GM23338 (cell line): ENCODE measurements at regions not wholly inside any gene's neighbourhood (a gene's known extent, or its start where the extent isn't known, plus 50 kb on each side); places are given as distances from the start of the nearest gene placed in this dataset.

Experiments
- ATAC-seq: fragments of 200-7000 bp; cut with Tn5 transposase; 3 replicates; pipeline ENCODE4 v1.9.1; 2020
- DNase-seq: peaks from one replicate; pipeline ENCODE4 v3.0.0-alpha.2; 2015; ENCODE audit warnings: low spot score
- H2AFZ ChIP-seq: fragments of 200-600 bp; sonication (generic); 2 replicates; pipeline ENCODE4 v1.8.0; 2016; ENCODE audit warnings: antibody characterized with exemption, mild to moderate bottlenecking, moderate library complexity
- H3F3A ChIP-seq: fragments of 200-600 bp; sonication (generic); replicated peaks from 2 replicates; pipeline ENCODE4 v1.8.0; 2017; ENCODE audit warnings: antibody characterized with exemption, mixed run types, low read depth
- H3K27ac ChIP-seq: fragments of 200-600 bp; sonication (generic); 2 replicates; pipeline ENCODE4 v1.6.1; 2016; ENCODE audit warnings: low read depth
- H3K27me3 ChIP-seq: fragments of 200-600 bp; sonication (generic); 2 replicates; pipeline ENCODE4 v1.8.0; 2016; ENCODE audit warnings: mild to moderate bottlenecking, mixed run types, moderate library complexity; ENCODE audit not compliant: insufficient read depth
- H3K36me3 ChIP-seq: fragments of 200-600 bp; sonication (generic); 2 replicates; pipeline ENCODE4 v1.8.0; 2016; ENCODE audit warnings: mild to moderate bottlenecking; ENCODE audit not compliant: insufficient read depth
- H3K4me1 ChIP-seq: fragments of 200-600 bp; sonication (generic); 2 replicates; pipeline ENCODE4 v1.8.0; 2016; ENCODE audit warnings: mild to moderate bottlenecking, moderate library complexity; ENCODE audit not compliant: insufficient read depth
- H3K4me2 ChIP-seq: fragments of 200-600 bp; sonication (generic); 2 replicates; pipeline ENCODE4 v1.7.1; 2017; ENCODE audit warnings: mixed run types
- H3K4me3 ChIP-seq: fragments of 200-600 bp; sonication (generic); 2 replicates; pipeline ENCODE4 v1.6.1; 2016; ENCODE audit warnings: mixed run types
- H3K79me2 ChIP-seq: fragments of 200-600 bp; sonication (generic); replicated peaks from 2 replicates; pipeline ENCODE4 v1.8.0; 2017; ENCODE audit warnings: mild to moderate bottlenecking; ENCODE audit not compliant: insufficient read depth
- H3K9me2 ChIP-seq: fragments of 200-600 bp; sonication (generic); 2 replicates; pipeline ENCODE4 v1.8.0; 2017; ENCODE audit not compliant: insufficient read depth
- H4K20me1 ChIP-seq: fragments of 200-600 bp; sonication (generic); replicated peaks from 2 replicates; pipeline ENCODE4 v1.8.0; 2017; ENCODE audit warnings: mild to moderate bottlenecking; ENCODE audit not compliant: insufficient read depth
- H3K27ac Mint-ChIP-seq: 2 replicates; pipeline ENCODE4 v1.8.0; 2020; ENCODE audit warnings: inconsistent platforms, mild to moderate bottlenecking, moderate library complexity, mixed read lengths
- H3K27me3 Mint-ChIP-seq: 3 replicates; pipeline ENCODE4 v1.8.0; 2022; ENCODE audit warnings: low read depth, mild to moderate bottlenecking, moderate library complexity, mixed read lengths, inconsistent platforms; ENCODE audit not compliant: insufficient read depth, poor library complexity
- H3K36me3 Mint-ChIP-seq: 3 replicates; pipeline ENCODE4 v1.8.0; 2021; ENCODE audit warnings: low read depth, mild to moderate bottlenecking, inconsistent platforms, moderate library complexity, mixed read lengths
- H3K4me1 Mint-ChIP-seq: 3 replicates; pipeline ENCODE4 v1.8.0; 2020; ENCODE audit warnings: mild to moderate bottlenecking, inconsistent platforms, mixed read lengths
- H3K4me3 Mint-ChIP-seq: 3 replicates; pipeline ENCODE4 v1.8.0; 2021; ENCODE audit warnings: moderate library complexity, mild to moderate bottlenecking, inconsistent platforms, mixed read lengths
- H3K9me3 Mint-ChIP-seq: 3 replicates; pipeline ENCODE4 v1.8.0; 2020; ENCODE audit warnings: moderate library complexity, mild to moderate bottlenecking, inconsistent platforms, mixed read lengths
- CTCF ChIP-seq, 2 experiments: fragments of 200-600 bp in 1 of 2; sonication (generic) in 1 of 2; conservative IDR thresholded peaks; 2 replicates each; pipeline versions ENCODE4 v1.5.1 to v1.6.1; 2016 to 2017; ENCODE audit warnings: antibody characterized with exemption in 2 of 2, low read depth in 2 of 2, mild to moderate bottlenecking in 2 of 2, moderate library complexity in 1 of 2
- EZH2 ChIP-seq: fragments of 200-600 bp; sonication (generic); IDR thresholded peaks from one replicate; pipeline ENCODE4 v1.8.0; 2017; ENCODE audit warnings: antibody characterized with exemption, mild to moderate bottlenecking, low read depth; ENCODE audit not compliant: unreplicated experiment
- EZH2phosphoT487 ChIP-seq: fragments of 200-600 bp; sonication (generic); IDR thresholded peaks from one replicate; pipeline ENCODE4 v1.8.1; 2018; ENCODE audit warnings: antibody characterized with exemption; ENCODE audit not compliant: unreplicated experiment
- NANOG ChIP-seq: IDR thresholded peaks from 2 replicates; pipeline ENCODE4 v1.6.1; 2016; ENCODE audit warnings: antibody characterized with exemption, borderline replicate concordance
- REST ChIP-seq: IDR thresholded peaks from one replicate; pipeline ENCODE4 v1.6.1; 2018; ENCODE audit warnings: antibody characterized with exemption; ENCODE audit not compliant: unreplicated experiment
- STAT1 ChIP-seq: IDR thresholded peaks from one replicate; pipeline ENCODE4 v1.6.1; 2016; ENCODE audit warnings: antibody characterized with exemption; ENCODE audit not compliant: unreplicated experiment

- TF ChIP-seq CTCF (conservative IDR thresholded peaks at IDR 0.05; ENCODE audit: low read depth in 2 of 2), result no peak
- no peak for TF ChIP-seq REST
- no peak for TF ChIP-seq NANOG
- no peak for TF ChIP-seq STAT1
- TF ChIP-seq EZH2, result no peak
- TF ChIP-seq EZH2phosphoT487, result no peak
These were observed 134.6 kb downstream of the AEBP2 start (continued) for GRCh38 chr12:19573866-19574265.

GRCh38 chr12:19574601-19575000 lies 135.3 kb downstream of the AEBP2 start:
- Mint-ChIP-seq H3K9me3 (no peaks in the 10 kb centered on the region; the same call in 2 of the 3 replicates), H3K36me3 (no peaks in the 10 kb centered on the region; the same call in 2 of the 3 replicates), H3K27ac (no peak overlapping the region), H3K4me1 (peaks cover 40% of the 10 kb centered on the region), H3K4me3 (no peak overlapping the region), H3K27me3 (peaks cover 3% of the 10 kb centered on the region)
- Histone ChIP-seq H4K20me1 (no peaks in the 10 kb centered on the region), H3K4me3 (no peak overlapping the region), H3K79me2 (no peaks in the 10 kb centered on the region), H3K4me1 (peaks cover 11% of the 10 kb centered on the region), H3K27ac (no peak overlapping the region), H3K4me2 (no peak overlapping the region), H2AFZ (no peak overlapping the region), H3K36me3 (no peaks in the 10 kb centered on the region), H3F3A (no peaks in the 10 kb centered on the region), H3K9me2 (no peaks in the 10 kb centered on the region), H3K27me3 (no peaks in the 10 kb centered on the region)
- peak; percentile 33 for DNase-seq
- peak; percentile 22; the same call in 2 of the 3 replicates for ATAC-seq
- TF ChIP-seq NANOG, result no peak
- TF ChIP-seq CTCF (conservative IDR thresholded peaks at IDR 0.05; ENCODE audit: low read depth in 2 of 2), result peak; percentile 34 to 40; a peak in 3 of 4 replicates
